ENCODE measurements at regions not wholly inside any gene's neighbourhood (a gene's known extent, or its start where the extent isn't known, plus 50 kb on each side); places are given as distances from the start of the nearest gene placed in this dataset.

DNA sequence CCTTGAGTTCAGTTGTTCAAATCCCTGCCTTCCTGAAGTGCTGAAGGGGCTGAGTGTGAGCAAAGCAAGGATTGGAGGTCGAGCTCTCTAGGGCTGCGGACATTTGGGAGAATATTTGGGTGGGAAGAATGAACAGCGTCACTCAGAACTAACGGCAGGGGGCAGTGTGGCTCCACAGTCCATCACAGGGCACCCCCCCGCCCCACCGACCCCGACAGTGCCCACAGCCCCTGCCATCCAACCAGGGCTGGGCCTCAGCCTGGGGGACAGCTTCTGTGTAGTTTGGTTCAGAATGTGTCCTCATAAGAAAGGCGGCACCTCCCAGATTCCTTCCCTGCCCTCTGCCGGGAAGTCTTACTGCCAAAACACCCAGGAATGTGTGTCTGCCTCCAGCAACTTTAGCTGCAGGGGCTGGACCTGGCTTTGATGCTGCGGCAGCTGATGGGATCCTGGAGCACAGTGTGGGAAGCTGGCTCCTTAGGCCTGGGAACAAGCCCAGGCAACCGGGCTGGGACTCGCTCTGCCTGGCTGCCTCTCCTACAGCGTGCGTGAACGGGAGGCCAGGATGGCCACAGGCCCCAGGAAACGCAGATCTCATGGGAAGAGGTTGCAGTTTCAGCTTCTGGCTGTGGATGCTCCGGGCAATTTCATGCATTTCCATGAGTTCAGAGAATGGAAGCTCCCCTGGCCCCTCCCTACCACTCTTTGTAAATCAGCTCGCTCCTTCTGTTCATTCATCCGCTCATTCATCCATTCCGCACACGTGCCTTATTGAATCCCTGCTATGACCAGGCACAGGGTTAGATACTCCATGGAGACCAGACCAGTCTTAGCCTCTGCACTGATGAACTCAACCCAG lies 104.9 kb upstream of the TMPRSS2 start (continued):
- TF ChIP-seq TEAD4 (IDR thresholded peaks at IDR 0.05; ENCODE audit: low read depth, low read length), result peak; percentile 69
- TF ChIP-seq SP1 (IDR thresholded peaks at IDR 0.05; ENCODE audit: low read depth, low read length), result no peak

Measured in H1 (cell line).